Panc1 (cell line): ENCODE measurements at regions not wholly inside any gene's neighbourhood (a gene's known extent, or its start where the extent isn't known, plus 50 kb on each side); places are given as distances from the start of the nearest gene placed in this dataset.

ENCODE experiments used
- ATAC-seq: fragments of 200-7000 bp; cut with Tn5 transposase; 2 replicates; pipeline ENCODE4 v1.9.1; 2020; ENCODE audit warnings: mild to moderate bottlenecking, moderate library complexity
- BruUV-seq: library from RNA; stranded (reverse); fragments of 400-500 nt; replicated peaks from 2 replicates; lab custom pipeline; 2021; lab: Mats Ljungman, UMichigan
- CTCF ChIA-PET: fragments of 300-600 bp; sonication (Branson Sonifier 250); formaldehyde crosslinking; loops from one replicate; lab custom pipeline; 2022; ENCODE audit warnings: antibody characterized with exemption; lab: Charles Lee
- POLR2A ChIA-PET: fragments of 300-600 bp; sonication (Branson Sonifier 250); formaldehyde crosslinking; loops from one replicate; lab custom pipeline; 2022; ENCODE audit warnings: antibody characterized with exemption; lab: Charles Lee
- DNase-seq: peaks from one replicate; pipeline ENCODE4 v3.0.0-alpha.2; 2010; ENCODE audit warnings: low read depth, low spot score
- H3K27ac ChIP-seq: 2 replicates; pipeline ENCODE4 v1.5.1; 2011; ENCODE audit warnings: mild to moderate bottlenecking, low read length, inconsistent platforms
- H3K27me3 ChIP-seq: fragments of 200-500 bp; sonication (Bioruptor generic); 2 replicates; pipeline ENCODE4 v1.6.0; 2014; ENCODE audit warnings: low read length, inconsistent platforms; ENCODE audit not compliant: control insufficient read depth, insufficient read depth
- H3K36me3 ChIP-seq: fragments of 200-500 bp; sonication (Bioruptor generic); 2 replicates; pipeline ENCODE4 v1.5.1; 2014; ENCODE audit warnings: inconsistent platforms, mild to moderate bottlenecking, low read length, moderate library complexity; ENCODE audit not compliant: control insufficient read depth, insufficient read depth
- H3K4me1 ChIP-seq: 2 replicates; pipeline ENCODE4 v1.5.1; 2011; ENCODE audit warnings: inconsistent platforms, mild to moderate bottlenecking, low read length, moderate library complexity; ENCODE audit not compliant: control insufficient read depth, insufficient read depth
- H3K4me3 ChIP-seq, 2 experiments: 2 replicates each; pipeline ENCODE4 v1.5.1; 2011 to 2012; ENCODE audit warnings: low read depth in 2 of 2, low read length in 2 of 2, mild to moderate bottlenecking in 2 of 2, inconsistent platforms in 1 of 2, moderate library complexity in 1 of 2
- H3K9me3 ChIP-seq: fragments of 200-500 bp; sonication (Bioruptor generic); 2 replicates; pipeline ENCODE4 v1.5.1; 2014; ENCODE audit warnings: low read depth, mild to moderate bottlenecking, inconsistent platforms, low read length, moderate library complexity; ENCODE audit not compliant: control insufficient read depth, insufficient read depth
- POLR2AphosphoS5 ChIP-seq: IDR thresholded peaks from 2 replicates; pipeline ENCODE4 v1.6.1; 2012; ENCODE audit warnings: mild to moderate bottlenecking, low read depth, low read length, moderate library complexity
- REST ChIP-seq, 2 experiments: IDR thresholded peaks; 2 replicates each; pipeline ENCODE4 v1.6.1; 2011 to 2012; ENCODE audit warnings: low read depth in 2 of 2, control low read depth in 1 of 2, low read length in 1 of 2, mild to moderate bottlenecking in 1 of 2, moderate library complexity in 1 of 2; ENCODE audit not compliant: insufficient read depth in 1 of 2
- SIN3A ChIP-seq: IDR thresholded peaks from 2 replicates; pipeline ENCODE4 v1.6.1; 2012; ENCODE audit warnings: low read depth, mild to moderate bottlenecking, low read length, moderate library complexity, borderline replicate concordance; ENCODE audit not compliant: insufficient read depth
- TCF7L2 ChIP-seq: IDR thresholded peaks from 2 replicates; pipeline ENCODE4 v1.6.1; 2011; ENCODE audit warnings: mild to moderate bottlenecking, low read depth, low read length, inconsistent platforms
- in situ Hi-C: cut with HindIII; loops from 2 replicates; pipeline ENCODE4 v1.10.0; 2016; ENCODE audit warnings: low sequenced_read_pairs, low pct_unique_long_range_greater_than_20kb
- intact Hi-C: fragments of 100-400 bp; cut with micrococcal nuclease; formaldehyde crosslinking; loops from one replicate; pipeline ENCODE4 v1.10.0; 2022; ENCODE audit not compliant: unreplicated experiment
- TF ChIP-seq, protein P1 (sequence below): fragments of 450-650 bp; IDR thresholded peaks from 2 replicates; pipeline ENCODE4 v1.5.1; 2017; ENCODE audit warnings: mild to moderate bottlenecking

- DNase-seq, result no peak
- CTCF ChIA-PET, result no interaction called here
- POLR2A ChIA-PET, result no interaction called here
- Histone ChIP-seq H3K36me3 (no peaks in the 10 kb centered on the region), H3K4me3 (no peak overlapping the region), H3K4me1 (no peaks in the 10 kb centered on the region), H3K27ac (no peak overlapping the region), H3K27me3 (no peaks in the 10 kb centered on the region; the same call in 1 of the 2 replicates), H3K9me3 (no peaks in the 10 kb centered on the region)
- no peak for ATAC-seq
- TF ChIP-seq SIN3A (no peak), POLR2AphosphoS5 (no peak), REST (IDR thresholded peaks at IDR 0.05; ENCODE audit: insufficient read depth in 1 of 2, low read depth in 2 of 2, low read length in 1 of 2) (no peak), TCF7L2 (no peak)
- TF ChIP-seq, protein P1, sequence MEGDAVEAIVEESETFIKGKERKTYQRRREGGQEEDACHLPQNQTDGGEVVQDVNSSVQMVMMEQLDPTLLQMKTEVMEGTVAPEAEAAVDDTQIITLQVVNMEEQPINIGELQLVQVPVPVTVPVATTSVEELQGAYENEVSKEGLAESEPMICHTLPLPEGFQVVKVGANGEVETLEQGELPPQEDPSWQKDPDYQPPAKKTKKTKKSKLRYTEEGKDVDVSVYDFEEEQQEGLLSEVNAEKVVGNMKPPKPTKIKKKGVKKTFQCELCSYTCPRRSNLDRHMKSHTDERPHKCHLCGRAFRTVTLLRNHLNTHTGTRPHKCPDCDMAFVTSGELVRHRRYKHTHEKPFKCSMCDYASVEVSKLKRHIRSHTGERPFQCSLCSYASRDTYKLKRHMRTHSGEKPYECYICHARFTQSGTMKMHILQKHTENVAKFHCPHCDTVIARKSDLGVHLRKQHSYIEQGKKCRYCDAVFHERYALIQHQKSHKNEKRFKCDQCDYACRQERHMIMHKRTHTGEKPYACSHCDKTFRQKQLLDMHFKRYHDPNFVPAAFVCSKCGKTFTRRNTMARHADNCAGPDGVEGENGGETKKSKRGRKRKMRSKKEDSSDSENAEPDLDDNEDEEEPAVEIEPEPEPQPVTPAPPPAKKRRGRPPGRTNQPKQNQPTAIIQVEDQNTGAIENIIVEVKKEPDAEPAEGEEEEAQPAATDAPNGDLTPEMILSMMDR, result no peak
- no TSS peak for BruUV-seq
- intact Hi-C loops (no loop called here), in situ Hi-C loops (no loop called here)
Observed at GRCh38 chrX:124634363-124634762, 288.0 kb downstream of the SH2D1A start.

DNA sequence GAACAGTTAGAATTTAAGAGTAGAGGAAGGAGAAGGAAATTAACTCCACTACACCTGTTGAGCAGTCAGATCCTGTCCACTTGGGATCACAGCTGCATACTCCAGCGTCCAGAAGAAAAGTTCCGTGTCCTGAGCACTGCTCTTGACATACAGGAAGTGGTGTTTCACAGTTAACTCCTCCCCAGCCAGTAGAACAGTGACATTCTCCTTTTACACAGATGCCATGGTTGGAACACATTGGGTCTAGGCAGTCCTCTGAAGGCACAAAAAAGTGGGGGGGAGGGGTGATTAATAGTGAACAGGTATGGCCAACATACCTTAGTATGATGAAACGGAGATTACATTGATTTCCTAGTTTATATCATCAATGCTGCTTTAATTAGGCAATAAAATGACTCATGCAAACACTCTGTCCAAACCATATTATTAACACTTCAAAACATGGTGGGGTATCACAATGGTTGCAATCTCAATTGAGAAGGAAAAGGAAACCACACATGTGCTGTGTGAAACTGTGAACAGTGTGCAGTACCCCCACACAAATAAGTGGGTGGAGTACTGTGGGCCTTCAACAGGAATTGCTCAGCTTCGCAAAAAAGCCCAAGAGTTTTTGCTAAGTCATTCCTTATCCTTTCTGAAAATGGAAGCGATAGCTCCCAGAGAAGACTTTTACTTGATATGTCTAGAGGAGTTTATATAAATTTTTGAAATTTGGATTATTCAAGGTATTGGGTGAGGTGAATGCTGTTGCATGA, 295.6 kb downstream of the SH2D1A start:
- TF ChIP-seq TCF7L2 (no peak), POLR2AphosphoS5 (no peak), SIN3A (no peak), REST (IDR thresholded peaks at IDR 0.05; ENCODE audit: insufficient read depth in 1 of 2, low read depth in 2 of 2, low read length in 1 of 2) (no peak)
- TF ChIP-seq, protein P1, result no peak
- Histone ChIP-seq H3K36me3 (no peaks in the 10 kb centered on the region), H3K4me1 (no peaks in the 10 kb centered on the region), H3K9me3 (no peaks in the 10 kb centered on the region), H3K27ac (no peak overlapping the region), H3K27me3 (no peaks in the 10 kb centered on the region), H3K4me3 (no peak overlapping the region)
- no TSS peak for BruUV-seq
- no peak for ATAC-seq
- ChIA-PET POLR2A (no interaction called here), CTCF (no interaction called here)
- in situ Hi-C loops, result no loop called here
- no peak for DNase-seq
- intact Hi-C loops, result no loop called here
